ENCODE measurements at regions not wholly inside any gene's neighbourhood (a gene's known extent, or its start where the extent isn't known, plus 50 kb on each side); places are given as distances from the start of the nearest gene placed in this dataset.

DNA sequence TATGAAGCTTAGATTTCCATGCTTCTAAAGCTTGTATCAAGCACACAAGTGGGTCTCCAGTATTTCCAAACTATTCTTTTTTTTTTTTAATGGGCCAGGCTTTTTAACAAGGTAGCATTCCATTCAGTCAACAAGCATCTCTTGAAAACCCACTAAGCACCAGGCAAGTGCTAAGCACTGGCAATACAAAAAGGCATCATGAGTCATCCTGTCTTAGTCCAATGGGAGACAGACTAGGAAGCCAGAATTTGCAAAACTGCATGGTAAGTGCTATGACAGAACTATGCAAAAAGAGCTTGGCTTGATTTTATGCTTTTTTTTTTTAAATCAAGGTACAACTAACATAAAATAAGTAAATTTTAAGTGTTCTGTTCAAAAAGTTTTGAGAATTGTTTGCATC lies 109.3 kb upstream of the DST start:
- H3K4me3 ChIP-seq (ENCODE audit: low read depth, low read length), result no peak overlapping the region
- DNase-seq (ENCODE audit: low read depth), result no peak
- TF ChIP-seq, protein P1, sequence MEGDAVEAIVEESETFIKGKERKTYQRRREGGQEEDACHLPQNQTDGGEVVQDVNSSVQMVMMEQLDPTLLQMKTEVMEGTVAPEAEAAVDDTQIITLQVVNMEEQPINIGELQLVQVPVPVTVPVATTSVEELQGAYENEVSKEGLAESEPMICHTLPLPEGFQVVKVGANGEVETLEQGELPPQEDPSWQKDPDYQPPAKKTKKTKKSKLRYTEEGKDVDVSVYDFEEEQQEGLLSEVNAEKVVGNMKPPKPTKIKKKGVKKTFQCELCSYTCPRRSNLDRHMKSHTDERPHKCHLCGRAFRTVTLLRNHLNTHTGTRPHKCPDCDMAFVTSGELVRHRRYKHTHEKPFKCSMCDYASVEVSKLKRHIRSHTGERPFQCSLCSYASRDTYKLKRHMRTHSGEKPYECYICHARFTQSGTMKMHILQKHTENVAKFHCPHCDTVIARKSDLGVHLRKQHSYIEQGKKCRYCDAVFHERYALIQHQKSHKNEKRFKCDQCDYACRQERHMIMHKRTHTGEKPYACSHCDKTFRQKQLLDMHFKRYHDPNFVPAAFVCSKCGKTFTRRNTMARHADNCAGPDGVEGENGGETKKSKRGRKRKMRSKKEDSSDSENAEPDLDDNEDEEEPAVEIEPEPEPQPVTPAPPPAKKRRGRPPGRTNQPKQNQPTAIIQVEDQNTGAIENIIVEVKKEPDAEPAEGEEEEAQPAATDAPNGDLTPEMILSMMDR (conservative IDR thresholded peaks at IDR 0.05; ENCODE audit: low read depth, low read length), result no peak

DNA sequence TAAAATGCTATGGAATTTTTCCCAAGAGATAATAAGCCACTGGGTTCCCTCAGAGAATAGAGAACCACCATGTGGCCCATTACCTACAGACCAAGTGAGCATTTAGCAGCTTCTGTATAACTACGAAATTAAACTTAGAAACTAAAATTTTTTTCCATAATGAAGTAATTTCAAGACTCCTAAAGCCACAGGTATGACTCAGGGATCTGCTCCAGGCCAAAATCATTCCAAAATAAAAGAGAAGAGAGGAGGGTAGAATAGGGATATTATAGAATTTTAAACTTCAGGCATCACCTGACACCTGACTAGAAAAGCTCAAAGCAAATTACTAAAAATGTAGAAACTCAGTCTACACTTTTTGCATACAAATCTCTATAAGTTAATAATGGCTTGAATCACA lies 108.9 kb upstream of the DST start:
- no peak for DNase-seq (ENCODE audit: low read depth)
- H3K4me3 ChIP-seq (ENCODE audit: low read depth, low read length), result no peak overlapping the region
- TF ChIP-seq, protein P1 (conservative IDR thresholded peaks at IDR 0.05; ENCODE audit: low read depth, low read length), result no peak

DNA sequence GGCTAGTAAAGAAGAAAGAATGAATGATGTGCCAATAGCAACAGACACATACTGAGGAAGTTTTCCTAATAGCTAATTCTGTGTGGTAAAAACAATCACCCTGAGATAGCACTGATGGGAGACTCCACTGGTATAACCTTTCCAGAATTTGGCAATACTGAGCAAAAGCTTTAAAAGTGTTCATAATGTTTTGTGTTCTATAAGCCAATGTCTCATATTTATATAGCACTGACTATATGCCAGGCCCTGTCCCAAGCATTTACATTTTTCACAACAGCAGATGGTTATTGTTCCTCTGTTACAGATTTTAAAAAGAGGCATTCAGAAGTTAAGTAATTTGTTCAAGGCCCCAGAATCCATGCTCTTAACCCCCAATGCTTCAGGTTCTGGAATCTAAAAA lies 108.0 kb upstream of the DST start:
- no peak for DNase-seq (ENCODE audit: low read depth)
- TF ChIP-seq, protein P1 (conservative IDR thresholded peaks at IDR 0.05; ENCODE audit: low read depth, low read length), result no peak
- no peak overlapping the region for H3K4me3 ChIP-seq (ENCODE audit: low read depth, low read length)

DNA sequence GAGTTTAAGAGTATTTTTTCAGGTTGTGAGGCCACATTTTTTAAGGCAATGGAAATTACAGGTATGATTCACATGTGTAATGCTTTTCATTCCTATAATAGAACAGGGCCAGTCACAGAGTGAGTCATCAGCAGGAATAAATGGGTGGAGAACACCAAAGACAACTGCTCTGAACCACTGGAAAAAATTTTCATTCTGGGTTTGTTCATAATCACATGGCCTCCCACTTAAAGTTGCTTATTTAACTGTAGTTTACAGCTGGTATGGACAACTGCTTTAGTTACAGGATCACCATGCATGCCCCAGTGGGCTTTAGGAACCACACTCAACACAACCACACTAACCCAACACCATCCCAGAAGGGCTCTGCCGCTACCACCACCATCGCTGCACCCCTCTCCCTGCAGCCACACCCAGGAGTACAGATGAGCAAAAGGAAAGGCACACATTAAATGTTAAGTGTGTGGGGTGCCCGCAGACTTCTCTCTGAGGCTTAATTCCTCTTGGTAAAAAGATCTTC lies 107.0 kb upstream of the DST start:
- no peak overlapping the region for H3K4me3 ChIP-seq (ENCODE audit: low read depth, low read length)
- DNase-seq (ENCODE audit: low read depth), result peak; percentile 72
- TF ChIP-seq, protein P1 (conservative IDR thresholded peaks at IDR 0.05; ENCODE audit: low read depth, low read length), result no peak

DNA sequence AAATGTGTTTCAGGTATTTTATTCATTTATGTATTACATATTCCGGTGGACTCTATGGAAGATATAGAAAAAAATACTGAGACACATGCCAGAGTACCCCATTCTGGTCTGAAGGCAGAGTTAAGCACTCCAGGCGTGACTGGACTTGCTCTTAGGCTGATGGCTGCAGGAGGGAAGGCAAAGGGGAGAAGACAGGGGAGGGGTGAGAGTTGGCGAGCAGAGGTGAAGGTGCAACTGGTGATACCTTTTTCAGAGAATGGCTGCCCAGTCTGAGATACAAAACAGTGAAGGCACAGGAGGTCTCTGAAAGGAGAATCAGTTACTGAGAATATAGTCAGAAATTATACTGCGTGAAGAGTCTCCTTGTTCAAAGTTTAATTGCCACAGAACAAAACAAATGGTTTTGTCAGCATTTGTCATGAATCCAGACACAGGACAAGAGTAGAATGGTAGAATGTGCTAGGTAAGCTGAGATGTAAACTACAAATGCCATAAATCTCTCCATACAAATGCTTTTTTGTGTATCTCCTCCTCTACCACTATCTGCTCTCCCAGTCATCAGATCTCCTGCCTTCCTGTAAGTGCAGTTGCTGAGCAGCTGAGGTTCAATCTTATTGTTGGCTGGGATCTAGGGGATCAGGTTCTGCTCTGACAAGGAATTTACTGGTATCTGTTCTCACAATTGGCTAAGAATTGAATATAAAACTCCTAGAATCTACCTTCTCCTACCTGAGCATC lies 104.2 kb upstream of the DST start:
- TF ChIP-seq, protein P1 (conservative IDR thresholded peaks at IDR 0.05; ENCODE audit: low read depth, low read length), result no peak
- H3K4me3 ChIP-seq (ENCODE audit: low read depth, low read length), result no peak overlapping the region
- no peak for DNase-seq (ENCODE audit: low read depth)

DNA sequence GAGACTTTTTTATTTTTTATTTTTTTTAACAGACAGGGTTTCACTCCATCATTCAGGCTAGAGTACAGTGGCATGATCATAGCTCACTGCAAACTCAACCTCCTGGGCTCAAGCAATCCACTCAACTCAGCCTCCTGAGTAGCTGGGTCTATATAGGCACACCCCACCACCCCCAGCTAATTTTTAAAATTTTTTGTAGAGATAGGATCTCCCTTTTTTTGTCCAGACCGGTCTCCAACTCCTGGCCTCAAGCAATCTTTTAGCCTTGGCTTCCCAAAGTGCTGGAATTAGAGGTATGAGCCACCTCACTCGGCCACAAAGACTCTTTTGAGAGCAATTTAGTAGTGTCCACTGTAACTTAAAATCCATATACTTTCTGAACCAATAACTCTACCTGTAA lies 103.3 kb upstream of the DST start:
- no peak for DNase-seq (ENCODE audit: low read depth)
- H3K4me3 ChIP-seq (ENCODE audit: low read depth, low read length), result no peak overlapping the region
- TF ChIP-seq, protein P1 (conservative IDR thresholded peaks at IDR 0.05; ENCODE audit: low read depth, low read length), result no peak

DNA sequence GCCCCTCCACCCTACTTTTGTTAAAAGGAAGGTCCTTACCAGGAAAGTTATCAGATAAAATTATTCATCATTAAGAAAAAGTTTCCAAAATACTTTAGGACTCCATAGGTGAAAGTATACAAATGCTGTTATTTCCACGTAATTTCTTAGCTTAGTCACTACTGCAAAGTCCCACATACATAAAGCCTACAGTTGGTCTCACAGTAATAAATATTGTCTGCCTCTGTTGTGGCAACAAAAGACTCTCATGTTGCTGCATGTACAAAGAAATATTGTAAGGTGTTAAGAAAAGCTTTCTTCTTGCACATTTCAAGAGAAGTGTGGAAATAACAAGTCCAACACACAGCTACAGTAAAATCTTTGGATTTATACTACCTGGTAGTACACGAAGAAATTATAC lies 102.4 kb upstream of the DST start:
- TF ChIP-seq, protein P1 (conservative IDR thresholded peaks at IDR 0.05; ENCODE audit: low read depth, low read length), result no peak
- no peak overlapping the region for H3K4me3 ChIP-seq (ENCODE audit: low read depth, low read length)
- DNase-seq (ENCODE audit: low read depth), result no peak

Data from epithelial cell of proximal tubule (primary cell).